ENCODE measurements at regions not wholly inside any gene's neighbourhood (a gene's known extent, or its start where the extent isn't known, plus 50 kb on each side); places are given as distances from the start of the nearest gene placed in this dataset.

DNA sequence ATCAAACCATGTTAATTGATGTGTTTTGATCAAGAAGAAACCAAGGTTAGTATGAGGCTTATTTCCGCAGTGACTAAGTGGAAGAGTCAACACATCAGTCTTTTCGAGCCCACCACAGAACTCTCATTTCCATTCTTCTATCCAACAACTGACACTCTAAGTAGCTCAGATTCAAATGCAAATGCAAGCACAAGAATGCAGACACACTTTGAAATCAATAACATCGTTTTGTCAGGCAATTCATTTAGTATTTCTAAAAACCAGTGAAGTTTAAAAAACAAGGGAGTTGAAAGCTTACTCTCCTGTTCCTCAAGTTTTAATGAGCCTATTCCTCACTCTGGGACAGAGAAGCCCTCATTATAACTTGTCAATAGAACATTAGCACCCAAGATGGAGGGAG, 433.1 kb downstream of the ZIC3 start:
- Histone ChIP-seq H3K27me3 (ENCODE audit: insufficient read depth, poor library complexity, severe bottlenecking) (no peaks in the 10 kb centered on the region), H3K4me1 (ENCODE audit: insufficient read depth, poor library complexity, severe bottlenecking) (no peaks in the 10 kb centered on the region), H3K4me3 (ENCODE audit: severe bottlenecking) (no peak overlapping the region), H3K27ac (ENCODE audit: poor library complexity, severe bottlenecking) (no peak overlapping the region), H3K9me3 (ENCODE audit: severe bottlenecking) (no peaks in the 10 kb centered on the region), H3K36me3 (ENCODE audit: low read depth) (no peaks in the 10 kb centered on the region)
- TF ChIP-seq, protein P1, sequence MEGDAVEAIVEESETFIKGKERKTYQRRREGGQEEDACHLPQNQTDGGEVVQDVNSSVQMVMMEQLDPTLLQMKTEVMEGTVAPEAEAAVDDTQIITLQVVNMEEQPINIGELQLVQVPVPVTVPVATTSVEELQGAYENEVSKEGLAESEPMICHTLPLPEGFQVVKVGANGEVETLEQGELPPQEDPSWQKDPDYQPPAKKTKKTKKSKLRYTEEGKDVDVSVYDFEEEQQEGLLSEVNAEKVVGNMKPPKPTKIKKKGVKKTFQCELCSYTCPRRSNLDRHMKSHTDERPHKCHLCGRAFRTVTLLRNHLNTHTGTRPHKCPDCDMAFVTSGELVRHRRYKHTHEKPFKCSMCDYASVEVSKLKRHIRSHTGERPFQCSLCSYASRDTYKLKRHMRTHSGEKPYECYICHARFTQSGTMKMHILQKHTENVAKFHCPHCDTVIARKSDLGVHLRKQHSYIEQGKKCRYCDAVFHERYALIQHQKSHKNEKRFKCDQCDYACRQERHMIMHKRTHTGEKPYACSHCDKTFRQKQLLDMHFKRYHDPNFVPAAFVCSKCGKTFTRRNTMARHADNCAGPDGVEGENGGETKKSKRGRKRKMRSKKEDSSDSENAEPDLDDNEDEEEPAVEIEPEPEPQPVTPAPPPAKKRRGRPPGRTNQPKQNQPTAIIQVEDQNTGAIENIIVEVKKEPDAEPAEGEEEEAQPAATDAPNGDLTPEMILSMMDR (IDR thresholded peaks at IDR 0.05; ENCODE audit: poor library complexity, severe bottlenecking) = no peak
- DNase-seq (ENCODE audit: low spot score) (no peak), ATAC-seq (ENCODE audit: low read depth) (no peak)

GRCh38 chrX:137999552-137999951, 433.6 kb downstream of the ZIC3 start:
- Histone ChIP-seq H3K4me1 (ENCODE audit: insufficient read depth, poor library complexity, severe bottlenecking) (no peaks in the 10 kb centered on the region), H3K9me3 (ENCODE audit: severe bottlenecking) (no peaks in the 10 kb centered on the region), H3K27me3 (ENCODE audit: insufficient read depth, poor library complexity, severe bottlenecking) (no peaks in the 10 kb centered on the region), H3K4me3 (ENCODE audit: severe bottlenecking) (no peak overlapping the region), H3K36me3 (ENCODE audit: low read depth) (no peaks in the 10 kb centered on the region), H3K27ac (ENCODE audit: poor library complexity, severe bottlenecking) (no peak overlapping the region)
- ATAC-seq (ENCODE audit: low read depth) (no peak), DNase-seq (ENCODE audit: low spot score) (no peak)
- TF ChIP-seq, protein P1 (IDR thresholded peaks at IDR 0.05; ENCODE audit: poor library complexity, severe bottlenecking) = no peak

DNA sequence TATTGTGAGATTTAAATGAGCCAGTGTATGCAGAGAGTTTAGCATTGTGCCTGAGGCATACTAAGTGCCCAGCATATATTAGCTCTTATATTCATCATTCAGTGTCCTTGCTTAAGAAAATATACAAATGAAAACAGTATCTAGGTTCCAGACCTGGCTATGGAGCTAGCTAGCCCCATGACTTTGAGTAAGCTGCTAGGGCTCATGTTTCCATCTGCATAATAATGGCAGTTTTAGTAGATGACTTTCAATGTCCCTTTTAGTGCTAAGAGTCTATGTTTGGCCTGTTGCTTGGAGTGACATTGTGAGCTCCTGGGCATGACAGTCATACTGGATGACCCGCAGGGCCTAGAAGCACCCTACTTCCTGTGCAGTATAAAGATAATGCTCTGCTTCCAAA, 435.3 kb downstream of the ZIC3 start:
- ATAC-seq (ENCODE audit: low read depth) = no peak
- TF ChIP-seq, protein P1 (IDR thresholded peaks at IDR 0.05; ENCODE audit: poor library complexity, severe bottlenecking) = no peak
- DNase-seq (ENCODE audit: low spot score) = no peak
- Histone ChIP-seq H3K36me3 (ENCODE audit: low read depth) (no peaks in the 10 kb centered on the region), H3K4me1 (ENCODE audit: insufficient read depth, poor library complexity, severe bottlenecking) (no peaks in the 10 kb centered on the region), H3K27ac (ENCODE audit: poor library complexity, severe bottlenecking) (no peak overlapping the region), H3K4me3 (ENCODE audit: severe bottlenecking) (no peak overlapping the region), H3K9me3 (ENCODE audit: severe bottlenecking) (no peaks in the 10 kb centered on the region), H3K27me3 (ENCODE audit: insufficient read depth, poor library complexity, severe bottlenecking) (no peaks in the 10 kb centered on the region)

DNA sequence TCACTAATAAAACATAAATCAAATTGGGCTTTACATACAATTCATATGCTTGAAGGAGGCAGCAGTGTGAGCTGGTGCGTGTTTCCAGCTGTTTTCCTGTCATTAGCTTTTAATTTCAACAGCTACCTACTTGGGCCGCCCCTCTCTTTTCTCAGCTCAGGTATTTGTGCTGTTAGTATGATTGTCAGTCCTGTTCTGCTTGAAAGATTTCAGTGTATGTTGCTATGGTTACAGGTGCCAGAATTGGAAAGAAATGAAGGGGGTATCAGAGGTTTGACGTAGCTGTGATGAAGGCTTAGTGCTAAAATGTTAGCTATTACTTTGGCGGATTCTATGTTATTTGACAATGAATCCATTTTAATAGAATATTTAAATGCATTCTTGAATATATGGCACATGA, 440.3 kb downstream of the ZIC3 start:
- no peaks in the 10 kb centered on the region for H3K4me1 ChIP-seq (ENCODE audit: insufficient read depth, poor library complexity, severe bottlenecking)
- H3K36me3 ChIP-seq (ENCODE audit: low read depth) = no peaks in the 10 kb centered on the region
- DNase-seq (ENCODE audit: low spot score) (no peak), ATAC-seq (ENCODE audit: low read depth) (no peak)
- TF ChIP-seq, protein P1 (IDR thresholded peaks at IDR 0.05; ENCODE audit: poor library complexity, severe bottlenecking) = no peak
- H3K27me3 ChIP-seq (ENCODE audit: insufficient read depth, poor library complexity, severe bottlenecking) = no peaks in the 10 kb centered on the region
- H3K27ac ChIP-seq (ENCODE audit: poor library complexity, severe bottlenecking) = no peak overlapping the region
- no peaks in the 10 kb centered on the region for H3K9me3 ChIP-seq (ENCODE audit: severe bottlenecking)
- no peak overlapping the region for H3K4me3 ChIP-seq (ENCODE audit: severe bottlenecking)

GRCh38 chrX:138008281-138008680, 442.4 kb downstream of the ZIC3 start:
- Histone ChIP-seq H3K27me3 (ENCODE audit: insufficient read depth, poor library complexity, severe bottlenecking) (no peaks in the 10 kb centered on the region), H3K9me3 (ENCODE audit: severe bottlenecking) (no peaks in the 10 kb centered on the region), H3K4me3 (ENCODE audit: severe bottlenecking) (no peak overlapping the region), H3K27ac (ENCODE audit: poor library complexity, severe bottlenecking) (no peak overlapping the region), H3K36me3 (ENCODE audit: low read depth) (no peaks in the 10 kb centered on the region), H3K4me1 (ENCODE audit: insufficient read depth, poor library complexity, severe bottlenecking) (no peaks in the 10 kb centered on the region)
- no peak for ATAC-seq (ENCODE audit: low read depth)
- TF ChIP-seq, protein P1 (IDR thresholded peaks at IDR 0.05; ENCODE audit: poor library complexity, severe bottlenecking) = no peak
- no peak for DNase-seq (ENCODE audit: low spot score)

Measured in RWPE2 (cell line).